Suprapubic skin (tissue), 4 donors: ENCODE measurements at regions not wholly inside any gene's neighbourhood (a gene's known extent, or its start where the extent isn't known, plus 50 kb on each side); places are given as distances from the start of the nearest gene placed in this dataset.
"Not testable (repeated sequence)": the region's sequence is repeated elsewhere in the genome, so short reads cannot be mapped to it uniquely, and the experiment has no call there.

Experiments used
- DNase-seq, 2 donors: peaks; one replicate each; pipeline ENCODE4 v3.0.0-alpha.2; 2019; ENCODE audit warnings: low spot score in 2 of 2
- H3K27ac ChIP-seq: fragments of 200-600 bp; sonication (generic); one replicate; pipeline ENCODE4 v1.5.1; 2019
- H3K27me3 ChIP-seq: fragments of 200-600 bp; sonication (generic); one replicate; pipeline ENCODE4 v1.5.1; 2019
- H3K36me3 ChIP-seq: fragments of 200-600 bp; sonication (generic); one replicate; pipeline ENCODE4 v1.5.1; 2019
- H3K4me1 ChIP-seq: fragments of 200-600 bp; sonication (generic); one replicate; pipeline ENCODE4 v1.5.1; 2019
- H3K4me3 ChIP-seq: fragments of 200-600 bp; sonication (generic); one replicate; pipeline ENCODE4 v1.5.1; 2019; ENCODE audit warnings: mild to moderate bottlenecking
- H3K9me3 ChIP-seq: fragments of 200-600 bp; sonication (generic); one replicate; pipeline ENCODE4 v1.5.1; 2019
- CTCF ChIP-seq, 2 donors: fragments of 200-600 bp in 1 of 2; fragments of 450-650 bp in 1 of 2; sonication (generic) in 1 of 2; IDR thresholded peaks; one replicate each; pipeline ENCODE4 v1.5.1; 2016 to 2019; ENCODE audit warnings: antibody characterized with exemption in 2 of 2, mild to moderate bottlenecking in 1 of 2, moderate library complexity in 1 of 2
- EP300 ChIP-seq: sonication (generic); formaldehyde crosslinking; IDR thresholded peaks from one replicate; pipeline ENCODE4 v1.6.1; 2017; ENCODE audit warnings: antibody characterized with exemption
- POLR2A ChIP-seq, 2 donors: fragments of 450-650 bp; IDR thresholded peaks; one replicate each; pipeline ENCODE4 v1.6.1; 2017; ENCODE audit warnings: antibody characterized with exemption in 2 of 2, mild to moderate bottlenecking in 2 of 2, moderate library complexity in 2 of 2
- POLR2AphosphoS5 ChIP-seq, 3 donors: sonication (generic); formaldehyde crosslinking; IDR thresholded peaks; one replicate each; pipeline ENCODE4 v1.6.1; 2017; ENCODE audit warnings: antibody characterized with exemption in 3 of 3
- WGBS: methylation state at CpG from one replicate; pipeline ENCODE4 v1.1.5; 2018; 5-methylcytosine and 5-hydroxymethylcytosine counted together

GRCh38 chrY:7793989-7794388, 882.4 kb upstream of the AMELY start:
- Histone ChIP-seq H3K27ac (no peak overlapping the region), H3K36me3 (no peaks in the 10 kb centered on the region), H3K4me1 (no peaks in the 10 kb centered on the region), H3K27me3 (no peaks in the 10 kb centered on the region), H3K9me3 (no peaks in the 10 kb centered on the region), H3K4me3 (no peak overlapping the region)
- DNase-seq = no peak
- TF ChIP-seq CTCF (IDR thresholded peaks at IDR 0.05) (no peak), EP300 (no peak), POLR2AphosphoS5 (IDR thresholded peaks at IDR 0.05) (no peak), POLR2A (IDR thresholded peaks at IDR 0.05) (no peak)
- no CpG with 5 or more reads among the region's 2 CpGs for WGBS

GRCh38 chrY:7792431-7792830, 880.9 kb upstream of the AMELY start:
- no peak for TF ChIP-seq POLR2AphosphoS5 (IDR thresholded peaks at IDR 0.05)
- TF ChIP-seq EP300 = no peak
- TF ChIP-seq POLR2A (IDR thresholded peaks at IDR 0.05) = no peak
- TF ChIP-seq CTCF (IDR thresholded peaks at IDR 0.05) = no peak
- H3K4me3 ChIP-seq = no peak overlapping the region
- no peaks in the 10 kb centered on the region for H3K4me1 ChIP-seq
- no peaks in the 10 kb centered on the region for H3K27me3 ChIP-seq
- H3K36me3 ChIP-seq = no peaks in the 10 kb centered on the region
- no peak overlapping the region for H3K27ac ChIP-seq
- no peaks in the 10 kb centered on the region for H3K9me3 ChIP-seq
- DNase-seq = no peak
- no CpG with 5 or more reads among the region's 2 CpGs for WGBS

GRCh38 chrY:7781501-7781900, 869.9 kb upstream of the AMELY start:
- no peak overlapping the region for H3K27ac ChIP-seq
- no peaks in the 10 kb centered on the region for H3K4me1 ChIP-seq
- H3K9me3 ChIP-seq = no peaks in the 10 kb centered on the region
- no peak overlapping the region for H3K4me3 ChIP-seq
- H3K27me3 ChIP-seq = no peaks in the 10 kb centered on the region
- TF ChIP-seq POLR2AphosphoS5 (IDR thresholded peaks at IDR 0.05) (no peak), POLR2A (IDR thresholded peaks at IDR 0.05) (no peak), CTCF (IDR thresholded peaks at IDR 0.05) (no peak), EP300 (no peak)
- no CpG with 5 or more reads among the region's 2 CpGs for WGBS
- no peaks in the 10 kb centered on the region for H3K36me3 ChIP-seq
- no peak for DNase-seq

DNA sequence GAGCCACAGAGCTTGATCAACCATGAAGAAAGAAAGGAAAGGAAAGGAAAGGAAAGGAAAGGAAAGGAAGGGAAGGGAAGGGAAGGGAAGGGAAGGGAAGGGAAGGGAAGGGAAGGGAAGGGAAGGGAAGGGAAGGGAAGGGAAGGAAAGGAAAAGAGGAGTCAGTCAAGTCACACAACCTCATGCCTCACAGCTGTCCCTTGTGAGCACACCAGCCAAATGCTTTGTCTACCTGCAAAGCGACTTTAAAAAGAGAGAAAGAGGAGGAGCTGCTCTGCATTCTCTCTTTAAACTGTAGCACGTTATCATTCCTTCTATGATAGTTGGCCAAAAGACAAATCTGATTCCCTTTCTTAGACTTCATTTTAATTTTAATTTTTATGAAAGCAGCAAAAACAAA, 863.9 kb upstream of the AMELY start:
- not testable (repeated sequence) for DNase-seq, H3K36me3 ChIP-seq, H3K9me3 ChIP-seq, H3K4me1 ChIP-seq, H3K27ac ChIP-seq, H3K27me3 ChIP-seq, H3K4me3 ChIP-seq
- WGBS = no CpG with 5 or more reads among the region's 2 CpGs

DNA sequence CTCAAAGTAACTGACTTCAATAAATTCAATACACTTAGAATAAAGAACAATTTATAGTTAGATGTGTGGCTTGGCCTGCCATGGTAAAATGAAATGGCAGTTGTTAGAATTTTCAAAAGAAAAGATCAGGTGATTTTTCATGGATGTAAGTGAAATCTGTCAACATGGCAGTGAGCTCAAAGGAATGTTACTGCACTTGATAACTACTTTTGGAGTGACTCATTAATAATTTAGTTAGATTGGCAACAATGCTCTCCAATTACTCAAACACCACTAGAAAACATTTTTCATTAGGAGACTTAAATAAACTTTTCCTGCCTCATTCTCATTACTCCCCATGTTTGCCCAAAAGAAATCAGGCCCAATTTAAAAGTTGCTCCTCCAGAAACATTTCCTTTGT, 860.2 kb upstream of the AMELY start:
- no peak for DNase-seq
- Histone ChIP-seq H3K4me1 (no peaks in the 10 kb centered on the region), H3K27me3 (no peaks in the 10 kb centered on the region), H3K4me3 (no peak overlapping the region), H3K36me3 (no peaks in the 10 kb centered on the region), H3K9me3 (no peaks in the 10 kb centered on the region), H3K27ac (no peak overlapping the region)
- no peak for TF ChIP-seq CTCF (IDR thresholded peaks at IDR 0.05)
- TF ChIP-seq EP300 = no peak
- TF ChIP-seq POLR2AphosphoS5 (IDR thresholded peaks at IDR 0.05) = no peak
- no peak for TF ChIP-seq POLR2A (IDR thresholded peaks at IDR 0.05)

DNA sequence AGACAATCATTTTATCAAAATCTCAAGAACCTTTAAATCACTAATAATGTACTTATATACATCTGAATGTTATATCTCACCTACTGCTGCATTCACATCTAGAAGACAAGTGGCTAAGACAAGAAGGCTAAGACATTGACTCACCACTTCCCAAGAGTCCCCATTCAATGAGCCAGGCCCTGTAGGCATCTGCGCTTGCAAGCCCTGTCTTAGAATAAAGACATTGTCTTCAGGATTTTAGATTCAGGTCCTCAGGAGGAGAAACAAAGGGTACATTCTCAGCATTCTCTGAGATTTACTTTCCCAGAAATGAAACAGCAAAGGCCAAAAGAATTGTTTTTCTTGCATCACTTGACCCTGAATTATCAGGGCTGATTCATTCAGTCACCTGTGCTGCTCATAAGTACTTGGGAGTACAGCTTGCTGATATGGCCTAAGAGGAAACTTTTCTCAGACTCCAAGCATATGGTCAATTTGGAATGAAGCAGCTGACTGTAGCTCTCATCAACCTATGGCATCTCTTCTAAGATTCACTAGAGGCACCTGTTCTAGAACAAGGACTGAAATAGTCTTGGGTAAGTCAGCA, 858.3 kb upstream of the AMELY start:
- no peaks in the 10 kb centered on the region for H3K36me3 ChIP-seq
- H3K4me1 ChIP-seq = no peaks in the 10 kb centered on the region
- no peaks in the 10 kb centered on the region for H3K27me3 ChIP-seq
- WGBS = no CpG with 5 or more reads among the region's 1 CpG
- H3K27ac ChIP-seq = no peak overlapping the region
- DNase-seq = no peak
- H3K9me3 ChIP-seq = no peaks in the 10 kb centered on the region
- H3K4me3 ChIP-seq = no peak overlapping the region
- TF ChIP-seq EP300 = no peak
- TF ChIP-seq POLR2A (IDR thresholded peaks at IDR 0.05) = no peak
- no peak for TF ChIP-seq POLR2AphosphoS5 (IDR thresholded peaks at IDR 0.05)
